Activated T-cell treated with anti-CD3 and anti-CD28 coated beads, Interleukin-2, amount 50 U/mL, for 4 hours (primary cell): ENCODE measurements at regions not wholly inside any gene's neighbourhood (a gene's known extent, or its start where the extent isn't known, plus 50 kb on each side); places are given as distances from the start of the nearest gene placed in this dataset.
A peak's percentile ranks its signal among the peaks of the same experiment; 100 is the strongest.

ENCODE experiments used
- ATAC-seq, 2 donors: fragments of 200-7000 bp; cut with Tn5 transposase; one replicate each; pipeline ENCODE4 v1.10.0; 2021
- DNase-seq: peaks from one replicate; pipeline ENCODE4 v3.0.0-alpha.2; 2020
- H3K27me3 Mint-ChIP-seq: one replicate; pipeline ENCODE4 v1.8.0; 2021; ENCODE audit warnings: low read depth, mixed read lengths
- H3K36me3 Mint-ChIP-seq: one replicate; pipeline ENCODE4 v1.8.0; 2022; ENCODE audit warnings: mixed read lengths; ENCODE audit not compliant: insufficient read depth
- H3K4me1 Mint-ChIP-seq: one replicate; pipeline ENCODE4 v1.8.0; 2021; ENCODE audit warnings: low read depth, mixed read lengths
- H3K4me3 Mint-ChIP-seq: one replicate; pipeline ENCODE4 v1.8.0; 2021; ENCODE audit warnings: mild to moderate bottlenecking, moderate library complexity, mixed read lengths
- H3K9me3 Mint-ChIP-seq: one replicate; pipeline ENCODE4 v1.8.0; 2021; ENCODE audit warnings: mixed read lengths

DNA sequence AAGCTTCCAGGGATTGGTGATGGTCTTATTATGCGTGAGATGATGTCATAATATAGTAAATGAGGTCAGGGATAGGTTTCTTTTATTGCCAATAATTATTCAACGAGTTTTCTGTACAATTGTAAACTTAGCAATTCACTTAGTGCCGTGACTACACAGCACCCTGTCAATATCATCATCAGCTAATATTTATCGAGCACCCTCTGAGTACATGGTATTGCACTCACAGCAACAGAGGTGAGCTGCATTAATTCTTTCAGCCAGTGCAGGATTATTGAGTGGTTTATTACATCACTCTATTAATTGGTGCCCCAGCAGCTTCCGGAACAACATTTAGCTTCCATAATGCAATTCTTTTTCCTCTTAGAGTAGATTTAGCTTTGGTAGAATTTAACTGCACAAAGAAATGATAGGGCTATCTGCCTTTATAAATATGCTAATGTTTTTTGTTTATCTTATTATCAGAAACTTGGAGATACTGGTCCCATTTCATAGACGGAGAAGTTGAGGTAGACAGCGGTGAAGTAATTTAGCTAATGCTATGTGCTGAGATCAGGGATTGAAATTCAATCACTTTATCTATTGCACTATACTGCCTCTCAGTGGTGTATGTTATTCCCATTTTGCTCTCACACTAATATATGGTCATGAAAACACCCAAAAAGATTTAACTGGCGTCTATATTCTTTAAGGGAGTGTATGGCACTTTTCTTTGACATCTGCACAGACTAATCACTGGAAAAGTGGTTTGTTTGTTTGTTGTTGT lies 726.1 kb upstream of the WWC1 start:
- DNase-seq (no peak), ATAC-seq (no peak)
- Mint-ChIP-seq H3K4me3 (no peak overlapping the region), H3K36me3 (no peaks in the 10 kb centered on the region), H3K4me1 (no peaks in the 10 kb centered on the region), H3K27me3 (no peaks in the 10 kb centered on the region), H3K9me3 (peaks cover 8% of the 10 kb centered on the region)

DNA sequence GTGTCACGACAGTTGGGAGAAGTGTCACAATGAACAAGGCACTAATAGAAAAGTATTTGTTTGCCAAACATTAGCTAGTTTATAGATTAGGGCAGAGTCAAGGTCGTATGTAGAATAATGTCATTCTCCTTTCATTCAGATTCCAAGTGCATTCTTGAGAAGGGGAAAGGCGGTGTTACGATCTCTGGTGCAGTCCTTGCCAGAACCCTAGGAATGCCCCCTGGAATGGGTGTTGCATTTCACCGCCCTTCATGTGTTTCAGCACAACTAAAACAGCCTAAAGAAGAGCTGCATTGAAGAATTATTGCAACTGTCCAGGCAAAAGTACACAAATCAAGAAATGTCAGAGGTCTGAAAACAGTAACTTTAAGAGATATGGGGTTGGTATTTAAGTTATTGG lies 721.0 kb upstream of the WWC1 start:
- ATAC-seq (no peak), DNase-seq (no peak)
- no peak overlapping the region for H3K4me3 Mint-ChIP-seq
- peaks cover 7% of the 10 kb centered on the region for H3K4me1 Mint-ChIP-seq
- H3K9me3 Mint-ChIP-seq: no peaks in the 10 kb centered on the region
- peaks cover 11% of the 10 kb centered on the region for H3K27me3 Mint-ChIP-seq
- H3K36me3 Mint-ChIP-seq: no peaks in the 10 kb centered on the region

- DNase-seq (no peak), ATAC-seq (no peak)
- Mint-ChIP-seq H3K4me1 (peaks cover 7% of the 10 kb centered on the region), H3K4me3 (no peak overlapping the region), H3K27me3 (peaks cover 11% of the 10 kb centered on the region), H3K9me3 (no peaks in the 10 kb centered on the region), H3K36me3 (no peaks in the 10 kb centered on the region)
These were observed 719.6 kb upstream of the WWC1 start for GRCh38 chr5:167571824-167572223.

GRCh38 chr5:167573370-167574127 lies 717.9 kb upstream of the WWC1 start:
- Mint-ChIP-seq H3K4me1 (peaks cover 7% of the 10 kb centered on the region), H3K27me3 (peaks cover 11% of the 10 kb centered on the region), H3K4me3 (peak overlapping the region; percentile 17), H3K9me3 (no peaks in the 10 kb centered on the region), H3K36me3 (no peaks in the 10 kb centered on the region)
- DNase-seq (no peak), ATAC-seq (no peak)

DNA sequence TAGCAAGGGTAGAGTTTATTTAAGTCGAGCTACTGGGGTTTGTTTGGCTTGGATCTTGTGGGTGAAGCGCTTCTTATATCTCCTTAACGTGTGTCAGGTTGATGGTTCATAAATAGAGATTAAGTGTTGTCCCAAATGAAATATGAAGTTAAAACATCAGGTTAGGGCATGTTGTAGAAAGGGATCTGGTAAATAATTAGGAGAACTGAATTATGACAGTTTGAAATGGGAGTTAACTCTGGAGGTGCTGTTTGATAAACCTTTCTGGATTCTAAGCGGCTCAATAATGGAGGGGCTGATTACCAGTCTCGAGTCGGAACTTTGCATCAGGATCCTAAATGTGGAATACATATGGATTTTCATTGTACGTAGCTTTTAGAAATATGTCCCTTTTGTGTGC lies 717.0 kb upstream of the WWC1 start:
- no peak for ATAC-seq
- Mint-ChIP-seq H3K4me3 (no peak overlapping the region), H3K9me3 (no peaks in the 10 kb centered on the region), H3K36me3 (no peaks in the 10 kb centered on the region), H3K4me1 (peaks cover 7% of the 10 kb centered on the region), H3K27me3 (peaks cover 11% of the 10 kb centered on the region)
- no peak for DNase-seq

GRCh38 chr5:167575330-167575729 lies 716.1 kb upstream of the WWC1 start:
- Mint-ChIP-seq H3K27me3 (peaks cover 11% of the 10 kb centered on the region), H3K4me3 (no peak overlapping the region), H3K36me3 (no peaks in the 10 kb centered on the region), H3K4me1 (peaks cover 7% of the 10 kb centered on the region), H3K9me3 (no peaks in the 10 kb centered on the region)
- ATAC-seq: no peak
- DNase-seq: no peak

DNA sequence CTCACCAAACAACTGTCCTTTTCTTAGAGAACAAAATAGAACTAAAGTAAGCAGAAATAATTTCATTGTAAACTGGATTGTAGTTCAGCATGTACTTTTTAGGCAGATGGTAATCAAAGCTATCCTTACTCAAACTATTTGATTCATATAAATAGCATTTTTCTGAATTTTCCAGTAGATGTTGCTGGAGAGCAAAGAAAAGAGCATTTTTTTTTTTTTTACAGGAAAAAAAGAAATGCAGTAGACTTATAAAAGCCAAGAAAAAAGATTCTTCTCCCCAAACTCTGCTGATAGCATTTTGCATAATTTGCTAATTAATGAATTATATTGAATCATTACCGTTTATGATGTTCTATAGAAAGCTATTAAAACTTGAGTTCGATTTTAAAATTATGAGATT lies 715.3 kb upstream of the WWC1 start:
- Mint-ChIP-seq H3K4me3 (no peak overlapping the region), H3K36me3 (no peaks in the 10 kb centered on the region), H3K4me1 (peaks cover 7% of the 10 kb centered on the region), H3K27me3 (peaks cover 11% of the 10 kb centered on the region), H3K9me3 (no peaks in the 10 kb centered on the region)
- no peak for ATAC-seq
- DNase-seq: no peak

DNA sequence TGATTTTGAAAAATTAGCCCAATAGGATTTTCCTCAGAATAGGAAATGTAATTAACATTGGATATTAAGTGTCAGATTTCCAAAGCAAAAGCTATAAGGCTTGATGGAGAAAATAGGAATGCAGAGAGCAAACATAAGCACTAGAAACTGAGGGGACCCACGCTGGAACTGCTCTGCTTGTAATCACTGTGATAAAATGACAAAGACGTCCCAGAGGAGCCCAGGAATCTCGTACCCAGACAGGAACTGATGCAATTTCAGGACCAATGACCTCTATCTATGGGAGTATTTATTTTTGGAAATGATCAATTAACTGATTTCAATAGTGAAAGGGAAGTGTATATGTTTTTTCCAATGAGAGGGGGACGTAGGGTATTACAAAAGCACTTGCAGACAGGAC lies 714.5 kb upstream of the WWC1 start:
- Mint-ChIP-seq H3K27me3 (peaks cover 10% of the 10 kb centered on the region), H3K9me3 (no peaks in the 10 kb centered on the region), H3K4me3 (no peak overlapping the region), H3K4me1 (peaks cover 7% of the 10 kb centered on the region), H3K36me3 (no peaks in the 10 kb centered on the region)
- DNase-seq (no peak), ATAC-seq (no peak)

DNA sequence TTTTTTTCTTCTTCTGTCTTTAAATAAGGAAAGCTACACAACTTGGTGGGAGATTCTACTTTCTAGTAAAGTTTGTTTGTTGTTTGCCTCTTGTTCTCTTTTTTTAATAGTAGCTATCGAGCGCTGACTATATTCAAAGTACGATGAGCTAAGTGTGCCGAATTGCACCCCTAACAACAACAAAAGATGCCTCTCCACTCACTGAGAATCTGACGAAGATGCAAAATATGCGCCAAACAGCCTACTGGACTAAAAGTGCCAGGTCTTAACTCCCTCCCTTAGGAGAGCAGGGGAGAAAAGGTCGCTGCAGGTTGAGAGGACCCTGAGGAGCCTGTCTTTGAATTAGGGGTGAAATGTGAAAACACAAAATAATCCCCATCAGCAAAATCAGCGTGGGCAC lies 713.8 kb upstream of the WWC1 start:
- Mint-ChIP-seq H3K27me3 (peaks cover 7% of the 10 kb centered on the region), H3K4me3 (no peak overlapping the region), H3K36me3 (no peaks in the 10 kb centered on the region), H3K9me3 (no peaks in the 10 kb centered on the region), H3K4me1 (peaks cover 7% of the 10 kb centered on the region)
- no peak for DNase-seq
- no peak for ATAC-seq

DNA sequence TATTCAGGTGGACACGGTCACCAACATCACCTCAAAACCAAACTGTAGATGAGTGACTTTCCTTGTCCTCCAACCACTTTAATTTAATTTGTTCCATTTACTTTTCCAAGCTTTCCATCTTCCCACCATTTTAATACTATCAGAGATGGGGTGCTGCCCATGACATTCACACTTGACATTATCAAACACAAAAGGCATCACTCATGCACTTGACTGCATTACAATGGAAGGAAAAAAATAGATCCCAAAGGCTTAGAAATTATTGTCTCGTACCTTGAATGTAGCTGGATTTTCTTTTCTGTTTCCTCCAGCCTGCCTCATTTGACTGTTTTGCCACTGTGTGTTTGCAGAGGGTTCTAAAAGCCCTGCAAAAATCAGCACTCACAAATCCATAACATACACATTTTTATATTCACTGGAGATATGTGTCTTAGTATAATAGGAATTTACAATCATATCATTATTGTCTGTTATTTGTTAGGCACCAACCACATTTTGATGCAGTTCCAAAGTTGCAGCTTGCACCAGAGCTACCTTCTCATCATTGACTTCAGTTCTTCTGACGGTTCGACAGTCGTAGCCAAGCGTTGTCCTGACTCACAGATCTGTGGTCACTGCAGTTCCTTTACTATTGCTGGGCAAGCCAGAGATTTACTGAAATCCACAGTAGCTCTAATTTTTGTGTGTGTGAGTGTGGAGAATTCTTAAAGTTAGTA lies 712.3 kb upstream of the WWC1 start:
- Mint-ChIP-seq H3K27me3 (peaks cover 4% of the 10 kb centered on the region), H3K4me3 (no peak overlapping the region), H3K36me3 (no peaks in the 10 kb centered on the region), H3K9me3 (no peaks in the 10 kb centered on the region), H3K4me1 (no peaks in the 10 kb centered on the region)
- ATAC-seq (no peak), DNase-seq (no peak)

GRCh38 chr5:167579693-167580055 lies 711.8 kb upstream of the WWC1 start:
- H3K4me3 Mint-ChIP-seq: no peak overlapping the region
- no peaks in the 10 kb centered on the region for H3K36me3 Mint-ChIP-seq
- no peaks in the 10 kb centered on the region for H3K9me3 Mint-ChIP-seq
- H3K4me1 Mint-ChIP-seq: no peaks in the 10 kb centered on the region
- DNase-seq (no peak), ATAC-seq (no peak)
- no peaks in the 10 kb centered on the region for H3K27me3 Mint-ChIP-seq

DNA sequence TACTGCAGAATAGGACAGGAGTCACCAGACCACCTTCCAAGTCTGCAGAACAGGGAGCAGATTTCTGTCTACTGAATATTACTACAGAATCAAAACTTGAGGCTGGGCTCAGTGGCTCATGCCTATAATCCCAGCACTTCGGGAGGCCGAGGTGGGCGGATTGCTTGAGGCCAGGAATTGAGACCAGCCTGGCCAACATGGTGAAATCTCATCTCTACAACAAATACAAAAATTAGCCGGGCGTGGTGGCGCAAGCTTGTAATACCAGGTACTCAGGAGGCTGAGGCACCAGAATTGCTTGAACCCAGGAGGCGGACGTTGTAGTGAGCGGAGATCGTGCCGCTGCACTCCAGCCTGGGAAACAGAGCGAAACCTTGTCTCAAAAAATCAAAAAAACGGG lies 710.8 kb upstream of the WWC1 start:
- Mint-ChIP-seq H3K4me3 (no peak overlapping the region), H3K36me3 (no peaks in the 10 kb centered on the region), H3K9me3 (no peaks in the 10 kb centered on the region), H3K4me1 (no peaks in the 10 kb centered on the region), H3K27me3 (no peaks in the 10 kb centered on the region)
- DNase-seq (no peak), ATAC-seq (no peak)

GRCh38 chr5:167582283-167582682 lies 709.2 kb upstream of the WWC1 start:
- Mint-ChIP-seq H3K4me1 (no peaks in the 10 kb centered on the region), H3K9me3 (no peaks in the 10 kb centered on the region), H3K36me3 (no peaks in the 10 kb centered on the region), H3K4me3 (no peak overlapping the region), H3K27me3 (no peaks in the 10 kb centered on the region)
- ATAC-seq (no peak), DNase-seq (no peak)

DNA sequence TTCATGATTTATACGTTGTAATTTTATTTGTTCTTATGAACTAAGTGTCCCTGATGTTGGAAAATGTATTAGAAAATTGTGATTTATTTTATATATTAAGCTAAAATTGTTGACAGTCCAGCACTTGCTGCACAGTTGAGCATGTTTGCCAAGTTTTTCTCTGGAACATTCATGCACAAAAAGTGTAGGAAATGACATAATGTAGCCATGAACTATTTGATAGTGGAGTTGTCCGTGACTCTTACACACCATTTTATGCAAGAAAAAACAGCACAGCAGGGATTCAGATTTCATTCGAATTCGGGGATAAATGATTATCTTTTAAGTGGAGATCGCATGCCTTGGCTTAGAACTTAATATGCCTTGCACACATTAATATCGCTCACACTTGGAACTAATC lies 708.6 kb upstream of the WWC1 start:
- no peak for ATAC-seq
- H3K36me3 Mint-ChIP-seq: no peaks in the 10 kb centered on the region
- no peak for DNase-seq
- no peaks in the 10 kb centered on the region for H3K27me3 Mint-ChIP-seq
- H3K4me1 Mint-ChIP-seq: no peaks in the 10 kb centered on the region
- H3K9me3 Mint-ChIP-seq: no peaks in the 10 kb centered on the region
- H3K4me3 Mint-ChIP-seq: no peak overlapping the region

- no peaks in the 10 kb centered on the region for H3K36me3 Mint-ChIP-seq
- no peak for ATAC-seq
- no peaks in the 10 kb centered on the region for H3K27me3 Mint-ChIP-seq
- H3K9me3 Mint-ChIP-seq: no peaks in the 10 kb centered on the region
- H3K4me3 Mint-ChIP-seq: no peak overlapping the region
- no peak for DNase-seq
- H3K4me1 Mint-ChIP-seq: no peaks in the 10 kb centered on the region
These were observed 706.3 kb upstream of the WWC1 start for GRCh38 chr5:167585184-167585583.
